ENCODE measurements at regions not wholly inside any gene's neighbourhood (a gene's known extent, or its start where the extent isn't known, plus 50 kb on each side); places are given as distances from the start of the nearest gene placed in this dataset.

- no peak for TF ChIP-seq BHLHE40 (IDR thresholded peaks at IDR 0.05; ENCODE audit: borderline replicate concordance)
- TF ChIP-seq SUZ12 (IDR thresholded peaks at IDR 0.05) = no peak
- TF ChIP-seq CTBP1 (IDR thresholded peaks at IDR 0.05; ENCODE audit: borderline replicate concordance) = no peak
- TF ChIP-seq TARDBP (IDR thresholded peaks at IDR 0.05) = no peak
Measured at GRCh38 chr18:77361382-77361781, 111.7 kb downstream of the GALR1 start.
